GM12878 (cell line): ENCODE measurements at regions not wholly inside any gene's neighbourhood (a gene's known extent, or its start where the extent isn't known, plus 50 kb on each side); places are given as distances from the start of the nearest gene placed in this dataset.

ENCODE experiments used
- ATAC-seq: fragments of 200-7000 bp; cut with Tn5 transposase; 3 replicates; pipeline ENCODE4 v1.9.1; 2020; ENCODE audit warnings: mild to moderate bottlenecking, moderate library complexity
- BruUV-seq: library from RNA; stranded (reverse); fragments of 400-500 nt; replicated peaks from 2 replicates; lab custom pipeline; 2021; lab: Mats Ljungman, UMichigan
- CTCF ChIA-PET: fragments of 300-600 bp; sonication (Branson Sonifier 250); formaldehyde crosslinking; extraction: SDS; loops from one replicate; lab custom pipeline; 2021; ENCODE audit warnings: inconsistent platforms; lab: Yijun Ruan, JAX
- POLR2A ChIA-PET: fragments of 350-600 bp; formaldehyde crosslinking; extraction: SDS; loops from one replicate; lab custom pipeline; 2021; ENCODE audit warnings: inconsistent platforms; lab: Charles Lee
- RAD21 ChIA-PET: fragments of 300-600 bp; sonication (Branson Sonifier 250); formaldehyde crosslinking; loops from one replicate; lab custom pipeline; 2023; ENCODE audit warnings: antibody characterized with exemption; ENCODE audit not compliant: unreplicated experiment; lab: Charles Lee
- SMC1A ChIA-PET: fragments of 300-600 bp; sonication (Branson Sonifier 250); formaldehyde crosslinking; loops from one replicate; lab custom pipeline; 2023; ENCODE audit not compliant: unreplicated experiment, uncharacterized antibody; lab: Charles Lee
- DNase-seq: peaks from one replicate; pipeline ENCODE4 v3.0.0-alpha.2; 2011; ENCODE audit warnings: low read depth, low spot score
- FAIRE-seq: peaks from 3 replicates; lab custom pipeline; 2011; peaks lifted over from hg19 to GRCh38; lab: Jason Lieb, UNC
- H2AFZ ChIP-seq: 2 replicates; pipeline ENCODE4 v1.6.0; 2011; ENCODE audit warnings: low read depth, low read length, control low read depth; ENCODE audit not compliant: control insufficient read depth
- H3K27ac ChIP-seq: 2 replicates; pipeline ENCODE4 v1.5.1; 2011; ENCODE audit warnings: control low read depth; ENCODE audit not compliant: control insufficient read depth, insufficient read depth
- H3K27me3 ChIP-seq, 2 experiments: replicated peaks in 1 of 2; 2 replicates each; pipeline versions ENCODE4 v1.6.0 to v1.6.1; 2011; ENCODE audit warnings: low read length in 1 of 2; ENCODE audit not compliant: control insufficient read depth in 2 of 2, insufficient read depth in 2 of 2
- H3K36me3 ChIP-seq, 2 experiments: 2 replicates each; pipeline ENCODE4 v1.5.1; 2011; ENCODE audit warnings: low read length in 1 of 2; ENCODE audit not compliant: control insufficient read depth in 2 of 2, insufficient read depth in 2 of 2
- H3K4me1 ChIP-seq: 2 replicates; pipeline ENCODE4 v1.6.1; 2011; ENCODE audit warnings: mild to moderate bottlenecking, low read length, moderate library complexity, mixed read lengths; ENCODE audit not compliant: control insufficient read depth, insufficient read depth
- H3K4me2 ChIP-seq: 2 replicates; pipeline ENCODE4 v1.6.0; 2011; ENCODE audit warnings: control low read depth; ENCODE audit not compliant: control insufficient read depth, insufficient read depth
- H3K4me3 ChIP-seq: fragments of 200-600 bp; sonication (generic); 2 replicates; pipeline ENCODE4 v1.5.1; 2016
- H3K79me2 ChIP-seq: 2 replicates; pipeline ENCODE4 v1.6.0; 2011; ENCODE audit warnings: low read length; ENCODE audit not compliant: control insufficient read depth, insufficient read depth
- H3K9ac ChIP-seq: 2 replicates; pipeline ENCODE4 v1.8.0; 2011; ENCODE audit warnings: low read length, control low read depth, mixed read lengths; ENCODE audit not compliant: control insufficient read depth, insufficient read depth
- H3K9me3 ChIP-seq: replicated peaks from 3 replicates; pipeline ENCODE4 v1.5.1; 2011; ENCODE audit warnings: mild to moderate bottlenecking, low read length; ENCODE audit not compliant: control insufficient read depth, insufficient read depth
- H4K20me1 ChIP-seq: 2 replicates; pipeline ENCODE4 v1.6.0; 2011; ENCODE audit not compliant: control insufficient read depth, insufficient read depth
- BRCA1 ChIP-seq: IDR thresholded peaks from 2 replicates; pipeline ENCODE4 v1.6.1; 2011; ENCODE audit warnings: low read depth, low read length, improper control_type of control experiment
- CBX3 ChIP-seq: fragments of 200-600 bp; sonication (generic); IDR thresholded peaks from 2 replicates; pipeline ENCODE4 v1.6.1; 2016; ENCODE audit warnings: low read depth, borderline replicate concordance
- CEBPZ ChIP-seq: fragments of 150-350 bp; IDR thresholded peaks from 2 replicates; pipeline ENCODE4 v1.6.1; 2016; ENCODE audit warnings: low read depth, low read length
- EED ChIP-seq: sonication (generic); IDR thresholded peaks from 2 replicates; pipeline ENCODE4 v1.6.1; 2016; ENCODE audit warnings: antibody characterized with exemption, low read depth
- JUND ChIP-seq: IDR thresholded peaks from 2 replicates; pipeline ENCODE4 v1.6.1; 2012; ENCODE audit warnings: low read depth, mild to moderate bottlenecking, low read length, improper control_type of control experiment, moderate library complexity
- KAT2A ChIP-seq: conservative IDR thresholded peaks from 2 replicates; pipeline ENCODE4 v1.6.1; 2011; ENCODE audit warnings: low read depth, low read length; ENCODE audit not compliant: control insufficient read depth
- NBN ChIP-seq: fragments of 450-650 bp; IDR thresholded peaks from 2 replicates; pipeline ENCODE4 v1.6.1; 2016
- NFYB ChIP-seq: IDR thresholded peaks from 2 replicates; pipeline ENCODE4 v1.6.1; 2011; ENCODE audit warnings: low read depth, mild to moderate bottlenecking, low read length, improper control_type of control experiment, moderate library complexity; ENCODE audit not compliant: insufficient read depth
- NKRF ChIP-seq: fragments of 450-650 bp; conservative IDR thresholded peaks from 2 replicates; pipeline ENCODE4 v1.6.1; 2017; ENCODE audit warnings: mild to moderate bottlenecking, moderate library complexity
- NRF1 ChIP-seq: conservative IDR thresholded peaks from 2 replicates; pipeline ENCODE4 v1.6.1; 2011; ENCODE audit warnings: mild to moderate bottlenecking, low read depth, low read length, improper control_type of control experiment
- PAX8 ChIP-seq: fragments of 450-650 bp; IDR thresholded peaks from 2 replicates; pipeline ENCODE4 v1.6.1; 2017; ENCODE audit warnings: mild to moderate bottlenecking, moderate library complexity
- POLR2A ChIP-seq: IDR thresholded peaks from 2 replicates; pipeline ENCODE4 v1.6.1; 2011; ENCODE audit warnings: low read depth, mild to moderate bottlenecking, low read length
- RFX5 ChIP-seq: IDR thresholded peaks from 2 replicates; pipeline ENCODE4 v1.6.1; 2011; ENCODE audit warnings: low read depth, low read length, improper control_type of control experiment
- STAT3 ChIP-seq: IDR thresholded peaks from 2 replicates; pipeline ENCODE4 v1.6.1; 2011; ENCODE audit warnings: low read depth, low read length, improper control_type of control experiment
- ZBTB33 ChIP-seq: fragments of 450-650 bp; IDR thresholded peaks from 2 replicates; pipeline ENCODE4 v1.6.1; 2017; ENCODE audit warnings: mild to moderate bottlenecking
- WGBS: methylation state at CpG from one replicate; pipeline ENCODE4 v1.1.6; 2016; ENCODE audit warnings: low lambda C conversion rate; ENCODE audit not compliant: insufficient replicate concordance, insufficient coverage; ENCODE audit errors: missing lambda C conversion rate; 5-methylcytosine and 5-hydroxymethylcytosine counted together
- in situ Hi-C: fragments of 300-500 bp; cut with MboI; formaldehyde crosslinking; loops from 9 replicates; pipeline ENCODE4 v1.14.3; 2018; ENCODE audit warnings: mixed read lengths
- intact Hi-C: fragments of 100-400 bp; cut with micrococcal nuclease; formaldehyde crosslinking; loops from one replicate; pipeline ENCODE4 v1.14.2; 2022; ENCODE audit not compliant: unreplicated experiment

GRCh38 chr2:172230332-172230888 lies 127.7 kb upstream of the DLX2 start:
- ChIA-PET SMC1A (interaction anchor here (1.4 kb wide), 1 partner anchor 10 kb away, joined by 3 read pairs; no protein-coding TSS in a partner anchor), POLR2A (interaction anchor here (0.5 kb wide), 1 partner anchor 193 kb away, joined by 3 read pairs; no protein-coding TSS in a partner anchor), RAD21 (no interaction called here), CTCF (no interaction called here)
- no peaks in the 10 kb centered on the region for H4K20me1 ChIP-seq
- 3% methylated on average over 5 of the region's 5 CpGs for WGBS
- no peaks in the 10 kb centered on the region; the same call in 1 of the 2 replicates for H3K4me1 ChIP-seq
- H3K9ac ChIP-seq: no peak overlapping the region
- H3K36me3 ChIP-seq: no peaks in the 10 kb centered on the region
- in situ Hi-C loops (no loop called here), intact Hi-C loops (no loop called here)
- BruUV-seq: no TSS peak
- no peak for ATAC-seq
- H3K4me3 ChIP-seq: no peak overlapping the region
- no peak for FAIRE-seq
- H2AFZ ChIP-seq: no peak overlapping the region
- peaks cover 11 to 13% of the 10 kb centered on the region in 2 experiments for H3K27me3 ChIP-seq
- DNase-seq: no peak
- H3K79me2 ChIP-seq: no peaks in the 10 kb centered on the region
- H3K27ac ChIP-seq: no peak overlapping the region
- TF ChIP-seq BRCA1: no peak
- no peak for TF ChIP-seq POLR2A
- TF ChIP-seq NFYB: no peak
- no peak for TF ChIP-seq NKRF
- no peak for TF ChIP-seq NRF1
- no peak for TF ChIP-seq JUND
- TF ChIP-seq RFX5: no peak
- no peak for TF ChIP-seq CEBPZ
- TF ChIP-seq STAT3: no peak
- no peak for TF ChIP-seq EED
- TF ChIP-seq PAX8: no peak
- no peak for TF ChIP-seq NBN
- TF ChIP-seq KAT2A: no peak
- no peak for TF ChIP-seq ZBTB33
- TF ChIP-seq CBX3: no peak
- H3K9me3 ChIP-seq: no peaks in the 10 kb centered on the region
- no peak overlapping the region for H3K4me2 ChIP-seq
